Urothelium cell line (cell line): ENCODE measurements at regions not wholly inside any gene's neighbourhood (a gene's known extent, or its start where the extent isn't known, plus 50 kb on each side); places are given as distances from the start of the nearest gene placed in this dataset.
"Not testable (repeated sequence)": the region's sequence is repeated elsewhere in the genome, so short reads cannot be mapped to it uniquely, and the experiment has no call there.

Experiments
- DNase-seq: peaks from one replicate; pipeline ENCODE4 v3.0.0; 2011; ENCODE audit warnings: low spot score, mixed read lengths
- FAIRE-seq: peaks from 2 replicates; lab custom pipeline; 2011; peaks lifted over from hg19 to GRCh38; lab: Jason Lieb, UNC

- FAIRE-seq, DNase-seq: not testable (repeated sequence)
These were observed 59.2 kb upstream of the CCDC180 start for GRCh38 chr9:97248252-97248651.

- no peak for DNase-seq
- no peak for FAIRE-seq
These were observed 63.9 kb upstream of the CCDC180 start for GRCh38 chr9:97243606-97244005.

- FAIRE-seq, result not testable (repeated sequence)
These were observed 66.0 kb upstream of the CCDC180 start for GRCh38 chr9:97241430-97241829.

GRCh38 chr9:97237951-97238889, 69.2 kb upstream of the CCDC180 start:
- DNase-seq (peak; percentile 81), FAIRE-seq (peak; percentile 40)

More at GRCh38 chr9:97241430-97241829, 66.0 kb upstream of the CCDC180 start:
- DNase-seq, result not testable (repeated sequence)

GRCh38 chr9:97237311-97237786, 70.1 kb upstream of the CCDC180 start:
- no peak for FAIRE-seq
- no peak for DNase-seq

GRCh38 chr9:97233009-97233400, 74.5 kb upstream of the CCDC180 start:
- DNase-seq, FAIRE-seq: not testable (repeated sequence)

- FAIRE-seq, DNase-seq: not testable (repeated sequence)
These were observed 75.1 kb upstream of the CCDC180 start for GRCh38 chr9:97232060-97233008.

- DNase-seq, FAIRE-seq: not testable (repeated sequence)
These were observed 85.1 kb upstream of the CCDC180 start for GRCh38 chr9:97222393-97222792.

- DNase-seq, result not testable (repeated sequence)
These were observed 85.7 kb upstream of the CCDC180 start for GRCh38 chr9:97221478-97222355.

GRCh38 chr9:97220894-97221477, 86.5 kb upstream of the CCDC180 start:
- no peak for FAIRE-seq

More at GRCh38 chr9:97221478-97222355, 85.7 kb upstream of the CCDC180 start:
- FAIRE-seq, result not testable (repeated sequence)

GRCh38 chr9:97220396-97220795, 87.1 kb upstream of the CCDC180 start:
- FAIRE-seq, DNase-seq: not testable (repeated sequence)

More at GRCh38 chr9:97220894-97221477, 86.5 kb upstream of the CCDC180 start:
- no peak for DNase-seq

GRCh38 chr9:97219443-97220140, 87.9 kb upstream of the CCDC180 start:
- not testable (repeated sequence) for DNase-seq, FAIRE-seq

- not testable (repeated sequence) for DNase-seq, FAIRE-seq
These were observed 92.3 kb upstream of the CCDC180 start for GRCh38 chr9:97215127-97215526.

GRCh38 chr9:97214556-97214955, 92.9 kb upstream of the CCDC180 start:
- FAIRE-seq, DNase-seq: not testable (repeated sequence)

- DNase-seq, FAIRE-seq: not testable (repeated sequence)
These were observed 107.8 kb upstream of the CCDC180 start for GRCh38 chr9:97199683-97200082.

GRCh38 chr9:97193767-97194166, 113.7 kb upstream of the CCDC180 start:
- FAIRE-seq, DNase-seq: not testable (repeated sequence)

- DNase-seq, result no peak
These were observed 118.9 kb upstream of the CCDC180 start for GRCh38 chr9:97188545-97188944.

GRCh38 chr9:97187706-97188105, 119.8 kb upstream of the CCDC180 start:
- not testable (repeated sequence) for DNase-seq, FAIRE-seq

More at GRCh38 chr9:97188545-97188944, 118.9 kb upstream of the CCDC180 start:
- no peak for FAIRE-seq
